Right lobe of liver (tissue), 4 donors: ENCODE measurements at regions not wholly inside any gene's neighbourhood (a gene's known extent, or its start where the extent isn't known, plus 50 kb on each side); places are given as distances from the start of the nearest gene placed in this dataset.

ENCODE experiments used
- CTCF ChIP-seq, 4 donors: fragments of 200-600 bp in 3 of 4; fragments of 450-650 bp in 1 of 4; IDR thresholded peaks; one replicate each; pipeline versions ENCODE4 v1.5.1 to v1.8.0; 2016 to 2022; ENCODE audit warnings: antibody characterized with exemption in 4 of 4, mild to moderate bottlenecking in 2 of 4
- POLR2A ChIP-seq: fragments of 450-650 bp; IDR thresholded peaks from one replicate; pipeline ENCODE4 v1.6.1; 2017; ENCODE audit warnings: antibody characterized with exemption, mild to moderate bottlenecking
- donor health status: DM: no; HTN: no; CAD: no.
- donor health status: DM: no; HTN: no; CAD: no.
- donor health status: DM: no; HTN: yes; CAD: no.

- no peak for TF ChIP-seq CTCF (IDR thresholded peaks at IDR 0.05)
- no peak for TF ChIP-seq POLR2A
These were observed 360.5 kb downstream of the LMO7 start for GRCh38 chr13:75996582-75996981.
